Fibroblast of villous mesenchyme (primary cell): ENCODE measurements at regions not wholly inside any gene's neighbourhood (a gene's known extent, or its start where the extent isn't known, plus 50 kb on each side); places are given as distances from the start of the nearest gene placed in this dataset.

ENCODE experiments used
- DNase-seq: peaks from one replicate; pipeline ENCODE4 v3.0.0-alpha.2; 2010; ENCODE audit warnings: low read depth
- H3K4me3 ChIP-seq: 2 replicates; pipeline ENCODE4 v1.5.1; 2011; ENCODE audit warnings: low read depth, mild to moderate bottlenecking, low read length
- TF ChIP-seq, protein P1 (sequence below): IDR thresholded peaks from 2 replicates; pipeline ENCODE4 v1.5.1; 2012; ENCODE audit warnings: low read depth, mild to moderate bottlenecking, low read length; ENCODE audit not compliant: insufficient read depth

DNA sequence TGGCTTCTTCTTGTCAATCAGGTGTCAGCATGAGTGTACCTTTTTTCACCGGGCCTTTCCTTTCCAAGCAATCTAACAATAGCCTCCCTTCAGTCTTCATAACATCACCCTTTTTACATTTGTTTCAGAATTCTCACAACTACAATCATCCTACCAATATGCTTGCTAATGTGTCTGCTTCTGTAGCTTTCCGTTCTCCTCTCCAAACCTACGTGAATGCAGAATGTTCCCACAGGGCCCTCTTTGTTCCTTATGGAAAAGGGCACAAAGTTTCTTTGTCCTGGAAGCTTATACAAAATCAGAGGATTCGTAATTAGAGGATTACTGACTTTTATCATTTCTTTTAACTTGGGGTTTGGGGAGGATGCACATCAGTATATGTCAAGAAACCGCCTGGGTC is 461.8 kb downstream of the CENPC start:
- no peak for DNase-seq
- H3K4me3 ChIP-seq, result no peak overlapping the region
- TF ChIP-seq, protein P1, sequence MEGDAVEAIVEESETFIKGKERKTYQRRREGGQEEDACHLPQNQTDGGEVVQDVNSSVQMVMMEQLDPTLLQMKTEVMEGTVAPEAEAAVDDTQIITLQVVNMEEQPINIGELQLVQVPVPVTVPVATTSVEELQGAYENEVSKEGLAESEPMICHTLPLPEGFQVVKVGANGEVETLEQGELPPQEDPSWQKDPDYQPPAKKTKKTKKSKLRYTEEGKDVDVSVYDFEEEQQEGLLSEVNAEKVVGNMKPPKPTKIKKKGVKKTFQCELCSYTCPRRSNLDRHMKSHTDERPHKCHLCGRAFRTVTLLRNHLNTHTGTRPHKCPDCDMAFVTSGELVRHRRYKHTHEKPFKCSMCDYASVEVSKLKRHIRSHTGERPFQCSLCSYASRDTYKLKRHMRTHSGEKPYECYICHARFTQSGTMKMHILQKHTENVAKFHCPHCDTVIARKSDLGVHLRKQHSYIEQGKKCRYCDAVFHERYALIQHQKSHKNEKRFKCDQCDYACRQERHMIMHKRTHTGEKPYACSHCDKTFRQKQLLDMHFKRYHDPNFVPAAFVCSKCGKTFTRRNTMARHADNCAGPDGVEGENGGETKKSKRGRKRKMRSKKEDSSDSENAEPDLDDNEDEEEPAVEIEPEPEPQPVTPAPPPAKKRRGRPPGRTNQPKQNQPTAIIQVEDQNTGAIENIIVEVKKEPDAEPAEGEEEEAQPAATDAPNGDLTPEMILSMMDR, result no peak

DNA sequence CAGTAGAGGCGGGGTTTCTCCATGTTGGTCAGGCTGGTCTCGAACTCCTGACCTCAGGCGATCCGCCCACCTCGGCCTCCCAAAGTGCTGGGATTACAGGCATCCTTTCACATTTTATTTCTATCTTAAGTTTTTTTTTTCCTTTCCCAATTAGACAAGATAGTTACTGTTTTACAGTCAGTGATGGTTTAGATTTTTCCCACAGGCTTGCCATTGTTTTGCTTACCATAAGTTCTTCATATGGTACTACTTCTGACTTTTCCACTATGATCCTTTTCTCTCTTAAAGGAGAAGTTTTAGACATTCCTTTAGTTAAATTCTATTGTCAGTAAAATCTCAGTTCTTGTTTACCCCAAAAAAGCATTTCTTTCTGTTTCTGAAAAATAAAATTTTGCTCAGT is 462.6 kb downstream of the CENPC start:
- TF ChIP-seq, protein P1, result no peak
- H3K4me3 ChIP-seq, result no peak overlapping the region

GRCh38 chr4:67080046-67080557 is 465.2 kb downstream of the CENPC start:
- no peak for DNase-seq
- TF ChIP-seq, protein P1, result no peak
- no peak overlapping the region for H3K4me3 ChIP-seq

More for the DNA sequence above, 462.6 kb downstream of the CENPC start:
- no peak for DNase-seq

GRCh38 chr4:67071641-67072040 is 473.7 kb downstream of the CENPC start:
- DNase-seq, result no peak
- H3K4me3 ChIP-seq, result no peak overlapping the region
- TF ChIP-seq, protein P1, result no peak

- no peak overlapping the region for H3K4me3 ChIP-seq
- no peak for DNase-seq
Observed at GRCh38 chr4:67055319-67055718, 490.0 kb downstream of the CENPC start.

DNA sequence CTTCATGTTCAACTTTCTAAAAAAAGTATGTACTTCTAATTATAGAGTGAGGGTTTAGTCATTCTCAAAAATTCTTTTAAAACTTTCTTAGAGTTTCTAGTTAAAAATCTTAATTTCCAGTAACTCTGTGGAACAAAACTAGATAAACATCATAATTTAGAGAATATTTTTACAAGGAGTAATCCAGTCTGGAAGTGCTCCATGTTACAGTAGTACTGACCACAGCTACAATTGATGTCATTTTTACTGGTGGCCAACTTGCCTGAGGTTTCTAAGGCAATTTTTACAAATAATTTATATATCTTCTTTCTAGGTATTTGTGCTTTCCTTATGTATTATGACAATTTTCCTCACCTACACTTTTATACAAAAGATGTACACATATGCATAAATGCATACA is 490.4 kb downstream of the CENPC start:
- H3K4me3 ChIP-seq, result no peak overlapping the region
- TF ChIP-seq, protein P1, result no peak
- no peak for DNase-seq

More at GRCh38 chr4:67055319-67055718, 490.0 kb downstream of the CENPC start:
- TF ChIP-seq, protein P1, result no peak
